ENCODE measurements at regions not wholly inside any gene's neighbourhood (a gene's known extent, or its start where the extent isn't known, plus 50 kb on each side); places are given as distances from the start of the nearest gene placed in this dataset.

GRCh38 chrX:26915064-26915463, 548.1 kb downstream of the PPP4R3C start:
- TF ChIP-seq CTCF (IDR thresholded peaks at IDR 0.05; ENCODE audit: low read depth, low read length, poor library complexity, severe bottlenecking), result no peak
- no peak for TF ChIP-seq EZH2phosphoT487 (IDR thresholded peaks at IDR 0.05; ENCODE audit: borderline replicate concordance, low read length)
